ENCODE measurements at regions not wholly inside any gene's neighbourhood (a gene's known extent, or its start where the extent isn't known, plus 50 kb on each side); places are given as distances from the start of the nearest gene placed in this dataset.
"Not testable (repeated sequence)": the region's sequence is repeated elsewhere in the genome, so short reads cannot be mapped to it uniquely, and the experiment has no call there.

GRCh38 chr6:3530515-3530914 is 73.7 kb upstream of the SLC22A23 start:
- no peak for TF ChIP-seq CTCF (IDR thresholded peaks at IDR 0.05; ENCODE audit: insufficient read depth, missing control alignments)
- DNase-seq (ENCODE audit: insufficient read length, low spot score) (no peak), FAIRE-seq (no peak)

GRCh38 chr6:3529721-3530120 is 72.9 kb upstream of the SLC22A23 start:
- no peak for TF ChIP-seq CTCF (IDR thresholded peaks at IDR 0.05; ENCODE audit: insufficient read depth, missing control alignments)
- FAIRE-seq (no peak), DNase-seq (ENCODE audit: insufficient read length, low spot score) (no peak)

GRCh38 chr6:3529232-3529631 is 72.4 kb upstream of the SLC22A23 start:
- no peak for FAIRE-seq
- no peak for DNase-seq (ENCODE audit: insufficient read length, low spot score)
- TF ChIP-seq CTCF (IDR thresholded peaks at IDR 0.05; ENCODE audit: insufficient read depth, missing control alignments) = no peak

GRCh38 chr6:3528081-3528671 is 71.3 kb upstream of the SLC22A23 start:
- not testable (repeated sequence) for FAIRE-seq; DNase-seq (ENCODE audit: insufficient read length, low spot score)

- TF ChIP-seq CTCF (IDR thresholded peaks at IDR 0.05; ENCODE audit: insufficient read depth, missing control alignments) = no peak
- no peak for FAIRE-seq
- DNase-seq (ENCODE audit: insufficient read length, low spot score) = no peak
Measured at GRCh38 chr6:3527651-3527977, 70.8 kb upstream of the SLC22A23 start.

- no peak for TF ChIP-seq CTCF (IDR thresholded peaks at IDR 0.05; ENCODE audit: insufficient read depth, missing control alignments)
- peak; percentile 63 for FAIRE-seq
- no peak for DNase-seq (ENCODE audit: insufficient read length, low spot score)
Measured at GRCh38 chr6:3526962-3527650, 70.3 kb upstream of the SLC22A23 start.

GRCh38 chr6:3525915-3526314 is 69.1 kb upstream of the SLC22A23 start:
- no peak for DNase-seq (ENCODE audit: insufficient read length, low spot score)
- no peak for TF ChIP-seq CTCF (IDR thresholded peaks at IDR 0.05; ENCODE audit: insufficient read depth, missing control alignments)
- no peak for FAIRE-seq
